Fibroblast of skin of scalp (primary cell): ENCODE measurements at regions not wholly inside any gene's neighbourhood (a gene's known extent, or its start where the extent isn't known, plus 50 kb on each side); places are given as distances from the start of the nearest gene placed in this dataset.
"Not testable (repeated sequence)": the region's sequence is repeated elsewhere in the genome, so short reads cannot be mapped to it uniquely, and the experiment has no call there.

ENCODE experiments used
- DNase-seq: peaks from one replicate; pipeline ENCODE4 v3.0.0-alpha.2; 2013

GRCh38 chr3:157920822-157921700 lies 185.2 kb downstream of the SHOX2 start:
- no peak for DNase-seq

GRCh38 chr3:157919319-157919887 lies 186.8 kb downstream of the SHOX2 start:
- no peak for DNase-seq

- no peak for DNase-seq
These were observed 187.8 kb downstream of the SHOX2 start for GRCh38 chr3:157918402-157918801.

GRCh38 chr3:157916672-157917071 lies 189.5 kb downstream of the SHOX2 start:
- no peak for DNase-seq

GRCh38 chr3:157914882-157915281 lies 191.3 kb downstream of the SHOX2 start:
- DNase-seq, result peak; percentile 18

GRCh38 chr3:157913741-157914150 lies 192.5 kb downstream of the SHOX2 start:
- DNase-seq, result peak; percentile 64

- peak; percentile 32 for DNase-seq
These were observed 193.4 kb downstream of the SHOX2 start for GRCh38 chr3:157912514-157913451.

GRCh38 chr3:157906627-157907026 lies 199.6 kb downstream of the SHOX2 start:
- peak; percentile 39 for DNase-seq

- no peak for DNase-seq
These were observed 200.3 kb downstream of the SHOX2 start for GRCh38 chr3:157905885-157906284.

- DNase-seq, result not testable (repeated sequence)
These were observed 203.5 kb downstream of the SHOX2 start for GRCh38 chr3:157902680-157903079.

- no peak for DNase-seq
These were observed 218.2 kb downstream of the SHOX2 start for GRCh38 chr3:157888040-157888439.

GRCh38 chr3:157876556-157876955 lies 229.7 kb downstream of the SHOX2 start:
- DNase-seq, result no peak

- DNase-seq, result peak; percentile 63
These were observed 233.3 kb downstream of the SHOX2 start for GRCh38 chr3:157872902-157873301.

GRCh38 chr3:157871838-157872460 lies 234.3 kb downstream of the SHOX2 start:
- no peak for DNase-seq

GRCh38 chr3:157871248-157871647 lies 235.0 kb downstream of the SHOX2 start:
- DNase-seq, result no peak

- DNase-seq, result no peak
These were observed 237.3 kb downstream of the SHOX2 start for GRCh38 chr3:157868946-157869345.

- DNase-seq, result peak; percentile 90
These were observed 238.0 kb downstream of the SHOX2 start for GRCh38 chr3:157868196-157868595.

GRCh38 chr3:157865352-157866000 lies 240.7 kb downstream of the SHOX2 start:
- DNase-seq, result no peak

- DNase-seq, result peak; percentile 55
These were observed 245.0 kb downstream of the SHOX2 start for GRCh38 chr3:157861076-157861765.

GRCh38 chr3:157859541-157859940 lies 246.7 kb downstream of the SHOX2 start:
- DNase-seq, result no peak

- DNase-seq, result peak; percentile 31
These were observed 247.4 kb downstream of the SHOX2 start for GRCh38 chr3:157858821-157859220.
